Endothelial cell of umbilical vein (primary cell): ENCODE measurements at regions not wholly inside any gene's neighbourhood (a gene's known extent, or its start where the extent isn't known, plus 50 kb on each side); places are given as distances from the start of the nearest gene placed in this dataset.

Experiments used
- BruUV-seq: library from RNA; stranded (reverse); fragments of 400-500 nt; replicated peaks from 2 replicates; lab custom pipeline; 2021; lab: Mats Ljungman, UMichigan
- CTCF ChIA-PET: fragments of 300-600, 350-600 bp; sonication (Branson Sonifier 250); formaldehyde crosslinking; loops from one replicate; lab custom pipeline; 2021; ENCODE audit warnings: antibody characterized with exemption, inconsistent platforms; lab: Charles Lee
- POLR2A ChIA-PET: fragments of 300-600, 350-600 bp; sonication (Branson Sonifier 250); formaldehyde crosslinking; loops from one replicate; lab custom pipeline; 2021; ENCODE audit warnings: antibody characterized with exemption, inconsistent platforms; lab: Charles Lee
- DNase-seq: peaks from one replicate; pipeline ENCODE4 v3.0.0-alpha.2; 2011; ENCODE audit warnings: low read depth, low spot score
- FAIRE-seq: peaks from 2 replicates; lab custom pipeline; 2011; peaks lifted over from hg19 to GRCh38; lab: Jason Lieb, UNC
- H2AFZ ChIP-seq: 2 replicates; pipeline ENCODE4 v1.6.0; 2012; ENCODE audit warnings: low read depth, low read length, control low read depth, inconsistent platforms
- H3K27ac ChIP-seq: 2 replicates; pipeline ENCODE4 v1.5.1; 2011; ENCODE audit warnings: low read depth, mild to moderate bottlenecking, control low read depth, low read length, moderate library complexity; ENCODE audit not compliant: insufficient read depth
- H3K27me3 ChIP-seq, 2 experiments: 2 replicates each; pipeline versions ENCODE4 v1.6.0 to v1.6.1; 2011; ENCODE audit warnings: low read length in 2 of 2, mixed read lengths in 1 of 2; ENCODE audit not compliant: control insufficient read depth in 2 of 2, insufficient read depth in 2 of 2
- H3K36me3 ChIP-seq, 2 experiments: 2 replicates in 1 of 2; 3 replicates in 1 of 2; pipeline ENCODE4 v1.5.1; 2011; ENCODE audit warnings: low read length in 2 of 2, mild to moderate bottlenecking in 1 of 2, moderate library complexity in 1 of 2; ENCODE audit not compliant: control insufficient read depth in 2 of 2, insufficient read depth in 2 of 2; ENCODE audit errors: extremely low read depth in 1 of 2
- H3K4me1 ChIP-seq: 3 replicates; pipeline ENCODE4 v1.5.1; 2011; ENCODE audit warnings: mild to moderate bottlenecking, low read length; ENCODE audit not compliant: control insufficient read depth, insufficient read depth; ENCODE audit errors: extremely low read depth
- H3K4me2 ChIP-seq: 2 replicates; pipeline ENCODE4 v1.6.1; 2011; ENCODE audit warnings: low read length, control low read depth, mixed read lengths; ENCODE audit not compliant: insufficient read depth
- H3K4me3 ChIP-seq, 3 experiments: fragments of 200-600 bp in 1 of 3; sonication (generic), shearing (Covaris generic) in 1 of 3; replicated peaks in 1 of 3; 2 replicates each; pipeline ENCODE4 v1.5.1; 2011 to 2016; ENCODE audit warnings: control low read depth in 3 of 3, low read length in 3 of 3, mild to moderate bottlenecking in 2 of 3, inconsistent platforms in 1 of 3, low read depth in 1 of 3, moderate library complexity in 1 of 3; ENCODE audit not compliant: insufficient read depth in 1 of 3
- H3K79me2 ChIP-seq: 2 replicates; pipeline ENCODE4 v1.6.0; 2012; ENCODE audit warnings: low read length, inconsistent platforms; ENCODE audit not compliant: control insufficient read depth, insufficient read depth
- H3K9ac ChIP-seq: replicated peaks from 2 replicates; pipeline ENCODE3; 2011; ENCODE audit warnings: low read length, control low read depth; ENCODE audit not compliant: insufficient read depth; ENCODE audit errors: extremely low read depth
- H3K9me1 ChIP-seq: replicated peaks from 3 replicates; pipeline ENCODE4 v1.6.0; 2011; ENCODE audit warnings: mild to moderate bottlenecking, low read length; ENCODE audit not compliant: control insufficient read depth, insufficient read depth; ENCODE audit errors: extremely low read depth
- H3K9me3 ChIP-seq: replicated peaks from 2 replicates; pipeline ENCODE4 v1.5.1; 2012; ENCODE audit warnings: low read length, inconsistent platforms; ENCODE audit not compliant: control insufficient read depth, insufficient read depth
- H4K20me1 ChIP-seq: replicated peaks from 2 replicates; pipeline ENCODE3; 2011; ENCODE audit warnings: mild to moderate bottlenecking, low read length; ENCODE audit not compliant: control insufficient read depth, insufficient read depth; ENCODE audit errors: extremely low read depth
- EZH2 ChIP-seq: IDR thresholded peaks from 2 replicates; pipeline ENCODE4 v1.6.1; 2012; ENCODE audit warnings: borderline replicate concordance, low read depth, mild to moderate bottlenecking, moderate library complexity, low read length, inconsistent platforms; ENCODE audit not compliant: severe bottlenecking
- FOS ChIP-seq: IDR thresholded peaks from 2 replicates; pipeline ENCODE4 v1.6.1; 2011; ENCODE audit warnings: mild to moderate bottlenecking, low read length, moderate library complexity, borderline replicate concordance; ENCODE audit not compliant: insufficient read depth
- GATA2 ChIP-seq: IDR thresholded peaks from 2 replicates; pipeline ENCODE4 v1.7.0; 2011; ENCODE audit warnings: low read depth, mild to moderate bottlenecking, moderate library complexity, mixed read lengths, low read length; ENCODE audit not compliant: insufficient read length, insufficient read depth
- JUN ChIP-seq: IDR thresholded peaks from 2 replicates; pipeline ENCODE4 v1.6.1; 2011; ENCODE audit warnings: borderline replicate concordance, low read depth; ENCODE audit not compliant: insufficient read length, insufficient read depth
- MYC ChIP-seq: IDR thresholded peaks from one replicate; pipeline ENCODE4 v1.6.1; 2011; ENCODE audit warnings: mild to moderate bottlenecking, low read depth, low read length
- POLR2A ChIP-seq: IDR thresholded peaks from 2 replicates; pipeline ENCODE4 v1.6.1; 2012; ENCODE audit warnings: low read depth, mild to moderate bottlenecking, control low read depth, low read length
- dilution Hi-C: fragments of 300-500 bp; cut with MboI; formaldehyde crosslinking; loops from one replicate; pipeline ENCODE4 v1.15.0; 2019; ENCODE audit warnings: low sequenced_read_pairs; ENCODE audit not compliant: extremely low pct_ligation_motif_present
- intact Hi-C: fragments of 100-400 bp; cut with micrococcal nuclease; formaldehyde crosslinking; loops from one replicate; pipeline ENCODE4 v1.10.0; 2022
- TF ChIP-seq, protein P1 (sequence below), 2 donors: IDR thresholded peaks; 1 replicate in 1 of 2; 2 replicates in 1 of 2; pipeline ENCODE4 v1.5.1; 2011; ENCODE audit warnings: low read length in 2 of 2, mild to moderate bottlenecking in 2 of 2, moderate library complexity in 2 of 2, control low read depth in 1 of 2, inconsistent platforms in 1 of 2, low read depth in 1 of 2; ENCODE audit not compliant: insufficient read depth in 1 of 2; ENCODE audit errors: extremely low read depth in 1 of 2
- TF ChIP-seq, protein P2 (sequence below): IDR thresholded peaks from 2 replicates; pipeline ENCODE4 v1.6.1; 2011; ENCODE audit not compliant: insufficient read depth, insufficient read length

- no peaks in the 10 kb centered on the region for H3K36me3 ChIP-seq
- no peaks in the 10 kb centered on the region for H3K9me1 ChIP-seq
- FAIRE-seq: no peak
- no peak overlapping the region for H3K27ac ChIP-seq
- no peak overlapping the region for H3K9ac ChIP-seq
- H3K4me1 ChIP-seq: no peaks in the 10 kb centered on the region
- H3K9me3 ChIP-seq: no peaks in the 10 kb centered on the region
- ChIA-PET CTCF (interaction anchor here (1.5 kb wide), 1 partner anchor 11 kb away, joined by 4 read pairs; no protein-coding TSS in a partner anchor), POLR2A (no interaction called here)
- no peak for DNase-seq
- intact Hi-C loops: no loop called here
- dilution Hi-C loops: no loop called here
- H3K79me2 ChIP-seq: no peaks in the 10 kb centered on the region
- H3K4me3 ChIP-seq: no peak overlapping the region
- no peak for TF ChIP-seq MYC
- no peak for TF ChIP-seq EZH2
- no peak for TF ChIP-seq GATA2
- TF ChIP-seq POLR2A: no peak
- TF ChIP-seq, protein P1, sequence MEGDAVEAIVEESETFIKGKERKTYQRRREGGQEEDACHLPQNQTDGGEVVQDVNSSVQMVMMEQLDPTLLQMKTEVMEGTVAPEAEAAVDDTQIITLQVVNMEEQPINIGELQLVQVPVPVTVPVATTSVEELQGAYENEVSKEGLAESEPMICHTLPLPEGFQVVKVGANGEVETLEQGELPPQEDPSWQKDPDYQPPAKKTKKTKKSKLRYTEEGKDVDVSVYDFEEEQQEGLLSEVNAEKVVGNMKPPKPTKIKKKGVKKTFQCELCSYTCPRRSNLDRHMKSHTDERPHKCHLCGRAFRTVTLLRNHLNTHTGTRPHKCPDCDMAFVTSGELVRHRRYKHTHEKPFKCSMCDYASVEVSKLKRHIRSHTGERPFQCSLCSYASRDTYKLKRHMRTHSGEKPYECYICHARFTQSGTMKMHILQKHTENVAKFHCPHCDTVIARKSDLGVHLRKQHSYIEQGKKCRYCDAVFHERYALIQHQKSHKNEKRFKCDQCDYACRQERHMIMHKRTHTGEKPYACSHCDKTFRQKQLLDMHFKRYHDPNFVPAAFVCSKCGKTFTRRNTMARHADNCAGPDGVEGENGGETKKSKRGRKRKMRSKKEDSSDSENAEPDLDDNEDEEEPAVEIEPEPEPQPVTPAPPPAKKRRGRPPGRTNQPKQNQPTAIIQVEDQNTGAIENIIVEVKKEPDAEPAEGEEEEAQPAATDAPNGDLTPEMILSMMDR (IDR thresholded peaks at IDR 0.05; ENCODE audit: extremely low read depth in 1 of 2, insufficient read depth in 1 of 2, low read depth in 1 of 2, low read length in 2 of 2): no peak
- no peak for TF ChIP-seq JUN
- no peak for TF ChIP-seq FOS
- TF ChIP-seq, protein P2, sequence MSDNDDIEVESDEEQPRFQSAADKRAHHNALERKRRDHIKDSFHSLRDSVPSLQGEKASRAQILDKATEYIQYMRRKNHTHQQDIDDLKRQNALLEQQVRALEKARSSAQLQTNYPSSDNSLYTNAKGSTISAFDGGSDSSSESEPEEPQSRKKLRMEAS: no peak
- H3K4me2 ChIP-seq: no peak overlapping the region
- no peaks in the 10 kb centered on the region for H4K20me1 ChIP-seq
- H3K27me3 ChIP-seq: no peaks in the 10 kb centered on the region
- BruUV-seq: no TSS peak
- H2AFZ ChIP-seq: no peak overlapping the region
Observed at GRCh38 chr1:192070213-192070612, 88.0 kb upstream of the RGS18 start.
